ENCODE measurements at regions not wholly inside any gene's neighbourhood (a gene's known extent, or its start where the extent isn't known, plus 50 kb on each side); places are given as distances from the start of the nearest gene placed in this dataset.

- no peak for TF ChIP-seq CTCF (IDR thresholded peaks at IDR 0.05; ENCODE audit: insufficient read depth, low read length, poor library complexity, severe bottlenecking)
- TF ChIP-seq EZH2phosphoT487 (conservative IDR thresholded peaks at IDR 0.05; ENCODE audit: low read length), result no peak
These were observed 385.5 kb downstream of the SHANK2 start for GRCh38 chr11:70866834-70867233.
